Lower lobe of right lung (tissue), 2 donors: ENCODE measurements at regions not wholly inside any gene's neighbourhood (a gene's known extent, or its start where the extent isn't known, plus 50 kb on each side); places are given as distances from the start of the nearest gene placed in this dataset.

Experiments
- ATAC-seq, 2 donors: fragments of 200-7000 bp; cut with Tn5 transposase; one replicate each; pipeline ENCODE4 v1.9.1; 2020 to 2022; ENCODE audit warnings: mild to moderate bottlenecking in 2 of 2, moderate library complexity in 2 of 2
- DNase-seq: peaks from one replicate; pipeline ENCODE4 v3.0.0-alpha.2; 2020
- H3K27ac ChIP-seq: fragments of 200-600 bp; one replicate; pipeline ENCODE4 v1.8.0; 2022
- H3K27me3 ChIP-seq: fragments of 200-600 bp; one replicate; pipeline ENCODE4 v1.8.0; 2022; ENCODE audit warnings: low read depth
- H3K36me3 ChIP-seq: fragments of 200-600 bp; one replicate; pipeline ENCODE4 v1.8.0; 2022; ENCODE audit warnings: mild to moderate bottlenecking
- H3K4me1 ChIP-seq: fragments of 200-600 bp; one replicate; pipeline ENCODE4 v1.8.0; 2022
- H3K4me3 ChIP-seq: fragments of 200-600 bp; one replicate; pipeline ENCODE4 v1.8.0; 2022; ENCODE audit warnings: mild to moderate bottlenecking
- H3K9me3 ChIP-seq: fragments of 200-600 bp; one replicate; pipeline ENCODE4 v1.8.0; 2022
- intact Hi-C: fragments of 100-400 bp; cut with DNase I; formaldehyde crosslinking; loops from one replicate; pipeline ENCODE4 v1.11.0; 2022
- TF ChIP-seq, protein P1 (sequence below): fragments of 200-600 bp; IDR thresholded peaks from one replicate; pipeline ENCODE4 v1.8.0; 2022; ENCODE audit warnings: antibody characterized with exemption, mild to moderate bottlenecking
- donor health status: DM: no; HTN: yes; CAD: no; lungs with severe emphysema.

DNA sequence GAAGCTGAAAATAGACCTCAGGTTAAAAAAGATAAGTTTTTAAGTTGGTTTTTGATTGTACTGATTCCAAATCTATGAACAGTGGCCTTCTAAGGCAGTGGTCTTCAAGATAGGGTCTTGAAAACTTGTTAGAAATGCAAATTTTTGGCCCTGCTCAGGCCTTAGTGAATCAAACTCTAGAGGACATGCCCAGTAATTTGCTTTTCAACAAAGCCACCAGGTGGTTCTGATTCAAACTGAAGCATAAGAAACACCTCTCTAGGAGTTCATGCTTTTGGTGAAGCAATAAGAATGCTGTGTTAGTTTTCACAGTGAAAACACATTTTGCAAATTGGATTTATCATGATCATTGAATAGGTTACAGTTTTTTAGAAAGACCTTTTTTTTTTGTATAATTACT lies 1849.4 kb upstream of the AGA start:
- no peak overlapping the region for H3K27ac ChIP-seq
- H3K4me3 ChIP-seq = no peak overlapping the region
- H3K36me3 ChIP-seq = no peaks in the 10 kb centered on the region
- TF ChIP-seq, protein P1, sequence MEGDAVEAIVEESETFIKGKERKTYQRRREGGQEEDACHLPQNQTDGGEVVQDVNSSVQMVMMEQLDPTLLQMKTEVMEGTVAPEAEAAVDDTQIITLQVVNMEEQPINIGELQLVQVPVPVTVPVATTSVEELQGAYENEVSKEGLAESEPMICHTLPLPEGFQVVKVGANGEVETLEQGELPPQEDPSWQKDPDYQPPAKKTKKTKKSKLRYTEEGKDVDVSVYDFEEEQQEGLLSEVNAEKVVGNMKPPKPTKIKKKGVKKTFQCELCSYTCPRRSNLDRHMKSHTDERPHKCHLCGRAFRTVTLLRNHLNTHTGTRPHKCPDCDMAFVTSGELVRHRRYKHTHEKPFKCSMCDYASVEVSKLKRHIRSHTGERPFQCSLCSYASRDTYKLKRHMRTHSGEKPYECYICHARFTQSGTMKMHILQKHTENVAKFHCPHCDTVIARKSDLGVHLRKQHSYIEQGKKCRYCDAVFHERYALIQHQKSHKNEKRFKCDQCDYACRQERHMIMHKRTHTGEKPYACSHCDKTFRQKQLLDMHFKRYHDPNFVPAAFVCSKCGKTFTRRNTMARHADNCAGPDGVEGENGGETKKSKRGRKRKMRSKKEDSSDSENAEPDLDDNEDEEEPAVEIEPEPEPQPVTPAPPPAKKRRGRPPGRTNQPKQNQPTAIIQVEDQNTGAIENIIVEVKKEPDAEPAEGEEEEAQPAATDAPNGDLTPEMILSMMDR = no peak
- intact Hi-C loops = no loop called here
- no peaks in the 10 kb centered on the region for H3K4me1 ChIP-seq
- no peak for ATAC-seq
- no peaks in the 10 kb centered on the region for H3K9me3 ChIP-seq
- no peaks in the 10 kb centered on the region for H3K27me3 ChIP-seq
- no peak for DNase-seq

DNA sequence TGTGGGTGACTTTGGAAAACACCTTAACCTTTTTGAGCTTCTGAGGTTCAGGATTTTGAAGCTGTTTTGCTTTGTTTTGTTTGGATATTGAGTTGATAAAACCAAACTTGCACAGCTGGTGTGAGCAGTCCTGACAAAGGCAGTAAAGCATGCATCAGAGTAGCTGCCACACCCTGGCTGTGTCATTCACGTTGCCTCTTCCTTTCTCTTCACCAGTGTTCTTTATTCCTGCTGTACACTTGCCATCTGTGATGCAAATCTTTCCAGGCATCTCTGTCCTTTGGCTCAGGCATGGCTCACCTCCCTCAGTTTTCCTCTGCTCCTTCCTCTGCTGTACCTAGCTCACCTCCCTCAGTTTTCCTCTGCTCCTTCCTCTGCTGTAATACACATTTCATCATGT lies 1850.2 kb upstream of the AGA start:
- intact Hi-C loops = no loop called here
- no peak overlapping the region for H3K4me3 ChIP-seq
- H3K4me1 ChIP-seq = no peaks in the 10 kb centered on the region
- no peak for ATAC-seq
- TF ChIP-seq, protein P1 = no peak
- H3K9me3 ChIP-seq = no peaks in the 10 kb centered on the region
- no peak overlapping the region for H3K27ac ChIP-seq
- H3K36me3 ChIP-seq = no peaks in the 10 kb centered on the region
- no peak for DNase-seq
- H3K27me3 ChIP-seq = no peaks in the 10 kb centered on the region

DNA sequence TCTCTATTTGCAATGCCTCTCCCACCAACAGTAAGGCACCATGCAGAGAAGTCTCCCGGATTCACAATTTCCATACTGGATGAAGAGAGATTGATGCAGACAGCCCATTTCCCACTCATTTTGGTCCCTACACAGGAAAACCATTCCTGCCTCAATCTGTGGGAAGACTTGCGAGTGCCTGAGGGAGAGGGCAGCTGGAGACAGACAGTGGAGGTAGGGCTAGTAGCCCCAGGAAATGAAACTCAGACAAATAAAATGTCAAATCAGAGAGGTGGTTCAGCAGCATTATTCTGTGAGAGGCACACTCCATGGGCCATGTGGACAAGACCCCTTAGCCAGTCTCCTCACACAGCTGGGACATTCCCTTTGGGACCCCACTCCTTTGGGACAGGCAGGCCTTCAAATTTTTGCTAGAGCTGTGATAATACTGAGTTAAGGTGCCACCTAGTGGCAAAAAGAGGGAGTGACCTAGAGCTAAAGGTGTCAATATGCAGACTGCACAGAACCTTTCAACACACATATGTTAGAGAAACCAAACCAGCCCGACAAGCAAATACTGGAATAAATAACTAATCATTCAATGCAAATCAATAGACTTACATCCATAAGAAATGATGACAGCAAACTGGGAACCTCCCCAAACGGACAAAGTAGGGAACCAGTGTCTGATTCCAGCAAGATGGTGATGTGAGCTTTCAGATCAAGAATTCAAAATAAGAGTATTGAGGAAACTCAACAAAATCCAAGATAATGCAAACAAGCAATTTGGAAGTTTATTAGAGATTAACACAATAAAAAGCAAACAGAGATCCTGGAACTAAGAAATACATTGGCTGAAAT lies 1865.3 kb upstream of the AGA start:
- Histone ChIP-seq H3K27ac (no peak overlapping the region), H3K4me1 (no peaks in the 10 kb centered on the region), H3K4me3 (no peak overlapping the region), H3K36me3 (no peaks in the 10 kb centered on the region), H3K27me3 (no peaks in the 10 kb centered on the region), H3K9me3 (peaks cover 6% of the 10 kb centered on the region)
- intact Hi-C loops = no loop called here
- TF ChIP-seq, protein P1 = peak; percentile 59
- ATAC-seq (peak; percentile 48 to 65), DNase-seq (no peak)

DNA sequence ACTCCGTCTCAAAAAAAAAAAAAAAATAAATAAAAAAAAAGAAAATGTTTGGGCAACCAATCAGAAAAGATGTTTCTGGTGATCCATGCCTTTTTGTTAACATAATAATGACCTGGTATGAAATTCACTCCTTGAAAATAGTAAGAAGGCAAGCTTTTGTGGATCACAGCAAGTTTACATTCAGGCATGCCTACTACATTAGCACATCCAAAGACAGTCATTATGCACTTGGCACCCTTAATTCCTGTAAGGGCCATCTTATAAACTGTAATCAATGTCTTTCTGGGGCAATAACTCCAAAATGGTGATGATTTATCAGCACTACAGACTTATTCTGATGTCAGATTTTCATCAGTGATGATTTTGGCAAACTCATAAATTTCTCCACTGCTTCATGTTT lies 1871.6 kb upstream of the AGA start:
- Histone ChIP-seq H3K4me1 (no peaks in the 10 kb centered on the region), H3K36me3 (no peaks in the 10 kb centered on the region), H3K27me3 (no peaks in the 10 kb centered on the region), H3K9me3 (no peaks in the 10 kb centered on the region), H3K27ac (no peak overlapping the region), H3K4me3 (no peak overlapping the region)
- DNase-seq (no peak), ATAC-seq (no peak)
- TF ChIP-seq, protein P1 = no peak
- intact Hi-C loops = no loop called here

DNA sequence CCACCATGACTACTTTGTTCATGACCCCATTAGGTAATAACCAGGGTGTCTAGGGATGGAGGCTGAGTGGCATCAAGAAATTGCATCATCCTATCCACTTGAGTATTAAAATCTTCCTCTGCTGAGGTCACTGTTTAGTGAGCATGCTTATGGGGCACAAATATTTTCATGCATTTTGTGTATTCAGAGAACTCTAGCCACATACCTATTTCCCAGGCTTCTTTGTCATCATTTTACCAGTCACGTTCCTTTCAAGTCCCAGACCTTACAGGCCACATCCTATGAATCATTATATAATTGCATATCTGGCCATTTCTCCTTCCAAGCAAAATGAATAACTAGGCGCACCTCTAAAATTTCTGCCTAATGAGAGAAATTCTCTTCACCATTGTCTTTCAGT lies 1882.9 kb upstream of the AGA start:
- no peaks in the 10 kb centered on the region for H3K4me1 ChIP-seq
- TF ChIP-seq, protein P1 = no peak

More for the DNA sequence above, 1882.9 kb upstream of the AGA start:
- ATAC-seq = no peak
- no peaks in the 10 kb centered on the region for H3K9me3 ChIP-seq
- intact Hi-C loops = no loop called here
- DNase-seq = no peak
- no peaks in the 10 kb centered on the region for H3K27me3 ChIP-seq
- no peak overlapping the region for H3K4me3 ChIP-seq
- no peaks in the 10 kb centered on the region for H3K36me3 ChIP-seq
- no peak overlapping the region for H3K27ac ChIP-seq
